CD4-positive, alpha-beta T cell (primary cell): ENCODE measurements at regions not wholly inside any gene's neighbourhood (a gene's known extent, or its start where the extent isn't known, plus 50 kb on each side); places are given as distances from the start of the nearest gene placed in this dataset.

Experiments
- ATAC-seq: fragments of 200-7000 bp; cut with Tn5 transposase; one replicate; pipeline ENCODE4 v1.10.0; 2022; ENCODE audit warnings: mild to moderate bottlenecking; ENCODE audit not compliant: poor library complexity
- CTCF ChIA-PET: fragments of 350-600 bp; sonication (Branson Sonifier 250); formaldehyde crosslinking; loops from one replicate; lab custom pipeline; 2021; ENCODE audit warnings: antibody characterized with exemption, inconsistent platforms; lab: Charles Lee
- POLR2A ChIA-PET: fragments of 350-600 bp; sonication (Branson Sonifier 250); formaldehyde crosslinking; loops from one replicate; lab custom pipeline; 2021; ENCODE audit warnings: antibody characterized with exemption, inconsistent platforms; lab: Charles Lee
- DNase-seq, 14 experiments: peaks; one replicate each; pipeline ENCODE4 v3.0.0-alpha.2; 2013 to 2020; ENCODE audit warnings: mixed read lengths in 2 of 14
- H3K27ac ChIP-seq, 2 donors: one replicate each; pipeline versions ENCODE4 v1.5.1 to v1.7.0; 2013; ENCODE audit warnings: low read length in 2 of 2, low read depth in 1 of 2, mild to moderate bottlenecking in 1 of 2
- H3K27me3 ChIP-seq, 2 experiments: 1 replicate in 1 of 2; 2 replicates in 1 of 2; pipeline versions ENCODE4 v1.6.1 to v1.7.0; 2013; ENCODE audit warnings: low read length in 2 of 2, control low read depth in 1 of 2, mild to moderate bottlenecking in 1 of 2, moderate library complexity in 1 of 2; ENCODE audit not compliant: insufficient read depth in 2 of 2, control insufficient read depth in 1 of 2
- H3K36me3 ChIP-seq: one replicate; pipeline ENCODE4 v1.6.1; 2013; ENCODE audit warnings: low read length, control low read depth; ENCODE audit not compliant: insufficient read depth
- H3K4me1 ChIP-seq: one replicate; pipeline ENCODE4 v1.6.1; 2013; ENCODE audit warnings: low read length, control low read depth; ENCODE audit not compliant: insufficient read depth
- H3K4me3 ChIP-seq: one replicate; pipeline ENCODE4 v1.5.1; 2013; ENCODE audit warnings: mild to moderate bottlenecking, low read length, moderate library complexity
- H3K9me3 ChIP-seq, 2 experiments: 1 replicate in 1 of 2; 2 replicates in 1 of 2; pipeline versions ENCODE4 v1.6.1 to v1.7.0; 2013; ENCODE audit warnings: low read length in 2 of 2, mild to moderate bottlenecking in 2 of 2, control low read depth in 1 of 2, moderate library complexity in 1 of 2; ENCODE audit not compliant: control insufficient read depth in 1 of 2, insufficient read depth in 1 of 2
- H3K27ac Mint-ChIP-seq: one replicate; pipeline ENCODE4 v1.8.0; 2020; ENCODE audit warnings: mixed read lengths
- H3K27me3 Mint-ChIP-seq: one replicate; pipeline ENCODE4 v1.8.0; 2021; ENCODE audit warnings: mixed read lengths
- H3K36me3 Mint-ChIP-seq: one replicate; pipeline ENCODE4 v1.8.0; 2021; ENCODE audit warnings: low read depth, mixed read lengths
- H3K4me1 Mint-ChIP-seq: one replicate; pipeline ENCODE4 v1.8.0; 2021; ENCODE audit warnings: low read depth, mixed read lengths
- H3K4me3 Mint-ChIP-seq: one replicate; pipeline ENCODE4 v1.8.0; 2020; ENCODE audit warnings: mild to moderate bottlenecking, mixed read lengths
- H3K9me3 Mint-ChIP-seq: one replicate; pipeline ENCODE4 v1.8.0; 2020; ENCODE audit warnings: mixed read lengths
- intact Hi-C, 2 experiments: fragments of 100-400 bp; cut with DNase I in 1 of 2; cut with micrococcal nuclease in 1 of 2; formaldehyde crosslinking; loops; one replicate each; pipeline versions ENCODE4 v1.15.1 to v1.9.0; 2023 to 2025; cut with DNase I, micrococcal nuclease
- TF ChIP-seq, protein P1 (sequence below): fragments of 200-600 bp; IDR thresholded peaks from one replicate; pipeline ENCODE4 v1.8.0; 2022; ENCODE audit warnings: antibody characterized with exemption, mild to moderate bottlenecking

DNA sequence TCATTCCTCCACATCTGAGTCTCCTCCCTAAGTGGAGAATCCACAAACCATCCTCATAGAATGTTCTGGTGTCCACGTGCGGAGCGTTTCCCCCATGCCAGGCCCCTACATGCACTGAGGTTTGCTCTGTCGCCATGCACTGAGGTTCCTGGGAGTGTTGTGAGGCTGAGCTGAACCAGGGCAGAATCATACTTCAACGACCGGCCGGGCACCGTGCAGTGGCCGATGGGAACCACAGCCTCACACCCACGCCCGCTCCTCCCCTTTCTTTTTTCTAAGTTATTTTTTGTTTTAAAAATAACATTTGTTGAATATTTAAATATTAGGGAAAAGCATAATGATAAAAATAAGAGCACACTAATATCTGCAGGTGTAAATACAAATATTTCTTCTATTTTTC, 260.4 kb upstream of the IRX4 start:
- H3K4me1 Mint-ChIP-seq = no peaks in the 10 kb centered on the region
- no peak overlapping the region for H3K4me3 Mint-ChIP-seq
- ChIA-PET CTCF (no interaction called here), POLR2A (no interaction called here)
- H3K27ac ChIP-seq = no peak overlapping the region
- no peaks in the 10 kb centered on the region for H3K4me1 ChIP-seq
- H3K27me3 Mint-ChIP-seq = peaks cover 20% of the 10 kb centered on the region
- no peak overlapping the region for H3K4me3 ChIP-seq
- peaks cover 0 to 15% of the 10 kb centered on the region in 2 experiments for H3K9me3 ChIP-seq
- no peaks in the 10 kb centered on the region for H3K36me3 Mint-ChIP-seq
- no peaks in the 10 kb centered on the region for H3K27me3 ChIP-seq
- H3K9me3 Mint-ChIP-seq = no peaks in the 10 kb centered on the region
- TF ChIP-seq, protein P1, sequence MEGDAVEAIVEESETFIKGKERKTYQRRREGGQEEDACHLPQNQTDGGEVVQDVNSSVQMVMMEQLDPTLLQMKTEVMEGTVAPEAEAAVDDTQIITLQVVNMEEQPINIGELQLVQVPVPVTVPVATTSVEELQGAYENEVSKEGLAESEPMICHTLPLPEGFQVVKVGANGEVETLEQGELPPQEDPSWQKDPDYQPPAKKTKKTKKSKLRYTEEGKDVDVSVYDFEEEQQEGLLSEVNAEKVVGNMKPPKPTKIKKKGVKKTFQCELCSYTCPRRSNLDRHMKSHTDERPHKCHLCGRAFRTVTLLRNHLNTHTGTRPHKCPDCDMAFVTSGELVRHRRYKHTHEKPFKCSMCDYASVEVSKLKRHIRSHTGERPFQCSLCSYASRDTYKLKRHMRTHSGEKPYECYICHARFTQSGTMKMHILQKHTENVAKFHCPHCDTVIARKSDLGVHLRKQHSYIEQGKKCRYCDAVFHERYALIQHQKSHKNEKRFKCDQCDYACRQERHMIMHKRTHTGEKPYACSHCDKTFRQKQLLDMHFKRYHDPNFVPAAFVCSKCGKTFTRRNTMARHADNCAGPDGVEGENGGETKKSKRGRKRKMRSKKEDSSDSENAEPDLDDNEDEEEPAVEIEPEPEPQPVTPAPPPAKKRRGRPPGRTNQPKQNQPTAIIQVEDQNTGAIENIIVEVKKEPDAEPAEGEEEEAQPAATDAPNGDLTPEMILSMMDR = no peak
- DNase-seq (no peak), ATAC-seq (no peak)
- H3K36me3 ChIP-seq = no peaks in the 10 kb centered on the region
- H3K27ac Mint-ChIP-seq = no peak overlapping the region
- intact Hi-C loops = no loop called here

DNA sequence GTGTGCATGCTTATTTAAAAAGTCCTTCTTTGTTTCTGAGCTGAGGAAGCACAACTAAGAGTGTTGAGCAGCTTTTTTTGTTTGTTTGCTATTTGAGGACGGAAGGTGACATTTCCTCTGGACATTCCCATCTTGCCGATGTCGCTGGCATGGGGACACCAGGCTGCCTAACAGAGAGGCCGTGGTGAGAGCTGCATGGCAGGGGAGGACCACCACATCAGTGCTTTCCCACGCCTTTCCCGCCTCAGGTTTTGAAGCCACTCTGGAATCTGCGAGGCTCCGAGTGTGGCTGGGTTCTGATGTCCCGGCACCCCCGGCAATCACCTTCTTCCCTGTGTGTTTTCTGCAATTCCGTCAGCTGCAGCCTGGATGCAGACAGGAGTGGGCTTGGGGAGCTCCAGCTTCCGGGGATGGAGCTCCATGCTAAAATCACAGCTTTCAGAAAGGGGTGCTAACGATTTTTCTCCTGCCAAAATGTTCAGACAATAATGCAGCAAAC, 259.8 kb upstream of the IRX4 start:
- no peaks in the 10 kb centered on the region for H3K27me3 ChIP-seq
- CTCF ChIA-PET = no interaction called here
- H3K9me3 Mint-ChIP-seq = no peaks in the 10 kb centered on the region
- no peak overlapping the region for H3K27ac Mint-ChIP-seq
- peaks cover 20% of the 10 kb centered on the region for H3K27me3 Mint-ChIP-seq
- H3K4me1 ChIP-seq = no peaks in the 10 kb centered on the region
- no peak overlapping the region for H3K4me3 ChIP-seq
- H3K4me1 Mint-ChIP-seq = no peaks in the 10 kb centered on the region
- intact Hi-C loops = no loop called here
- POLR2A ChIA-PET = no interaction called here
- H3K4me3 Mint-ChIP-seq = no peak overlapping the region
- no peak overlapping the region for H3K27ac ChIP-seq
- H3K36me3 Mint-ChIP-seq = no peaks in the 10 kb centered on the region
- TF ChIP-seq, protein P1 = no peak
- H3K9me3 ChIP-seq = peaks cover 0 to 10% of the 10 kb centered on the region in 2 experiments
- no peaks in the 10 kb centered on the region for H3K36me3 ChIP-seq
- DNase-seq = no peak
- no peak for ATAC-seq

DNA sequence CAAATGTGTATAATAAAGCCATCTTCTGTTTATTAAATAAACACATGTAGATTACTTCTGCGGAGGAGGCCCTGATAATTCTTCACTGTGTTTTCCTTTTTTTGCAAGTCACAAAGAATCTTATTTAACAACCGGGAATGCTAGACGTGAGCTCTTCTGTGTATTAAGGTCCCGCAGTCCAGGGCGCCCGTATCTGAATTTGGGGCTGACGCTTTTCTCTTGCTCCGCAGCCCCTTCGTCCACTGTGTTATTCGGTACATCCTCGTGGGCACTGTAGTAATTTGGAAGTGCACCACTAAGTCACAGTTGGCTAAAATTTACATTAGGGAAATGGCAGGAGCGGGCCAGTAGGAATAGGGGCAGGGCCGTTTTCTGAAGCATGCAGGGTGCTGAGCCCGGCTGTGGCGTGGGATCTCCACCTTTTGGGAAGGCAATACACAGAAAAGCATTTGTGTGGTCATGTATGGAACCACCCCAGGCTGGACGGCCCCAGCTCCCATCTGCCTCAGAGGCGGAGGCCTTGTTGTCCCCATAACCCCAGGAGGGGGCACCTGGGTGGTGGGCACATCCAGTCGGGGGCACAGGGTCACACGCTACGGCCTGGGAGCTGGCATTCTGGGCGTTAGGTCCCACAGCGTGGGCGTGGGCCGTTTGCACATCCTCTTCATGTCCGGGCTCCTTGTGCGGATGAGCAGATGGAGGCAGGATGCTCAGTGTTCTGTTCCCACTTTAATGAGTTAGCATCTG, 258.7 kb upstream of the IRX4 start:
- H3K4me3 ChIP-seq = no peak overlapping the region
- no peak overlapping the region for H3K27ac ChIP-seq
- H3K4me1 Mint-ChIP-seq = no peaks in the 10 kb centered on the region
- no peaks in the 10 kb centered on the region for H3K27me3 ChIP-seq
- no peaks in the 10 kb centered on the region for H3K9me3 Mint-ChIP-seq
- no peaks in the 10 kb centered on the region for H3K36me3 Mint-ChIP-seq
- no peaks in the 10 kb centered on the region for H3K4me1 ChIP-seq
- CTCF ChIA-PET = interaction anchor here (0.6 kb wide), 1 partner anchor 507 kb away, joined by 3 read pairs; no protein-coding TSS in a partner anchor
- H3K9me3 ChIP-seq = peaks cover 0 to 13% of the 10 kb centered on the region in 2 experiments
- DNase-seq (no peak), ATAC-seq (no peak)
- no peak overlapping the region for H3K4me3 Mint-ChIP-seq
- peaks cover 20% of the 10 kb centered on the region for H3K27me3 Mint-ChIP-seq
- TF ChIP-seq, protein P1 = no peak
- no peak overlapping the region for H3K27ac Mint-ChIP-seq
- intact Hi-C loops = no loop called here
- no peaks in the 10 kb centered on the region for H3K36me3 ChIP-seq
- POLR2A ChIA-PET = no interaction called here
